NCI-H187 treated with DMSO at 0.1 percent for 48 hours (cell line): ENCODE measurements at regions not wholly inside any gene's neighbourhood (a gene's known extent, or its start where the extent isn't known, plus 50 kb on each side); places are given as distances from the start of the nearest gene placed in this dataset.

Experiments used
- DNase-seq: peaks from one replicate; lab custom pipeline; 2025; lab: John Stamatoyannopoulos, UW

DNA sequence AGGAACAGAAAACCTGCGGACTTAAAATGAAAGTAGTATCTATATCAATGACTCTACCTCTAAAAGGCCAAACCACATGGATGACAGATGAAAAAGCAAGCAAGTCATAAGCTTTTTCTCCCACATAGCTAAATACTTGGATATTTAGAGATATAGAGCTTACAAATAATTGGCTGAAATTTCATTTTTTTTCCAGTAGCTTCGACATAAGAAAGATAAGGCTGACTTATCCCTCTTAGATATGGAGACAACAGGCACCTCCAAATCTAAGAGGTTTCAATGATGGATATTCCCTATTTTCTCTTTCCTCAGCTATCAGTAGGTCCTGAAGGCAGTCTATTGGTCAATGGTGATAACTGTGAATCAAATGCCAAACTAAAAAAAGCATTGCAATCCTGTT lies 460.3 kb downstream of the MEIS1 start:
- DNase-seq: no peak

DNA sequence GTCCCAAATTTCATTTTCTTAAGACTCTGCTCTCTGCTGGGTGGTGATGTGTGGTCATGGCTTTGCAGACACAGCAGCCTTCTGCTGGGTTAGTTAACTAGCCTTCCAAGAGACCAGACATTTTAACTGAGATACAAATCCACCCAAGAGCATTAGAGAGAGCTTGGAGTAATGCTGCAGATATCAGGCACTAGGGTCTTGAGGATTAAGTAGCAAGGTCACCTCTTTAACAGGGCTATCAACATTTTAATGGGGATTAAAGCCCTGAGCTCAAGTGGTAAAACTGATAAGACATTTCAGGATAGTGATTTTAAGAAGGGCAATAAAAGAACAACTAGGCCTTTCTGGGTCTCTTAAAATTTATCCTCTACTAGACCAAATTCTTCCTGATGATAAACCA lies 461.2 kb downstream of the MEIS1 start:
- no peak for DNase-seq

DNA sequence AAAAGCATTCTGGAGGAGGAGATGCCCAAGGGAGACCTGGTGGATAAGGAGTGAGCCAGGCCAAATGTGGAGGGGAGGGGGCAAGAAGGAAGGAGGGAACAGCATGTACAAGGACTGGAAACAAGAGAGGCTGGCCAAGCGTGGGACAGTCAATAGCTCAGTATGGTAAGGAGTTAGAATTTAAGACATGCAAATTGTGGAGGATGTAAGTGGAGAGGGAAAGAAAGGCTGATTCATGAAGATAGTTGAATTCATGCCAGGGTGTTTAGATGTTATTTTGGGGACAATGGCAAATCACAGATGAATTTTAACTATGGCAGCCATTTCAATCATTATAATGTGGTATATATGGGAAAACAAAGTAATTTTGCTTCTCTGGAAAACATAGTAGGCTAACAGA lies 462.3 kb downstream of the MEIS1 start:
- DNase-seq: no peak

DNA sequence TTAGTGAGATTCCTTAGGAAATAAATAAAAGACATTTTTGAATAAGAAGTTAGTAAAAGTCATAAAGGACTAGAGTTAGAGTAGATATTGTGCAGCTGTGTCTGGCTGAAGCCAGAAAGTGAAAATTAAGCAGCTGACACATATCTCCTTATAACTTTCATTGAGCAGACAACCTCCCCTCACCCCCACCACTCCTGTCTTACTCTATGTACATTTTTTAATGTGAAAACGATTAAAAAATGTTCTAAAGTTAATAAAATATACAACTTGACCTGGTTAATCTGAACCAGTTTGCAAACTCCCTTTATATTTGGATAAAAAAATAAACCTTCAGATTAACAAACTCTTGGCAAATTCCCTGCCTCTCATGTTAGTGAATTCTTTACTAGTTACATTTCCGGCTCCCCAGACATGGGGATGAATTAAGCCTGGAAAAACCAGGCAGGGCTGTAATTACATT lies 462.8 kb downstream of the MEIS1 start:
- no peak for DNase-seq

DNA sequence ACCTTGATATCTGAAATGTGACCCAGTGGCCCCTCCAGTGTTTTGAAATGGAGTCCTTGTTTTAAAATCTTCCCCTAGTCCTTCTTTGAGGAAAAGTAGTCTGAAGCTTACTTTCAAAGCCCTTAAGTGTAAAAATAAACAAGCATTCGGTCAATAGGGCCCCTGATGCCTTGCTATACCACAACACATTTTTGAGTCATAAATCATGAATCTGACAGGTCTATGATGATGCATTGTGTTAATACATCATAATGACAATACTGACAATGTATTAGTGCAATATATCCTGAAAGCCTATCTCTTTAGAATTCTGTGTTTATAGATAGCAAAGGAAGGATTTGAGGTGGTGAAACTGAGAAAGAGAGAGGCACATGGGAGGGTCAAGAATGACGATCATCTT lies 464.2 kb downstream of the MEIS1 start:
- no peak for DNase-seq

DNA sequence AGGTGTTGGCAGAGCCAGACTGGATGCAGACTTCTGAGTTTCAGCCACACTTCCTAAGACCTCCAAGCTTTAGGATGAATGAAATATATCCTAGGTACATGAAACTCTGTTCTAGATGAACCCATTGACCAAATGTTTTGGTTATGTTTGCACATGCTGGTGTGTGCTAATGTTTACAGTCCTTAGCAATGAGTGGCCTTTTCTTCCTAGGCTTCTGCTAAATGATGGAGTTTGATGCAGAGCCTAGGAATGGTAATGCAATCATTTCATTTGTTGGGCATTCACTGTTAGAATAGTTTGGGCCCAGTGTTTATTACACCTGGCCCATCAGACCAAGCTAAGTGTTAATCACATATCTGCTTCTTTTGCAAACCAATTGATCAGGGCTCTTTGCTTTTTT lies 464.7 kb downstream of the MEIS1 start:
- DNase-seq: no peak

DNA sequence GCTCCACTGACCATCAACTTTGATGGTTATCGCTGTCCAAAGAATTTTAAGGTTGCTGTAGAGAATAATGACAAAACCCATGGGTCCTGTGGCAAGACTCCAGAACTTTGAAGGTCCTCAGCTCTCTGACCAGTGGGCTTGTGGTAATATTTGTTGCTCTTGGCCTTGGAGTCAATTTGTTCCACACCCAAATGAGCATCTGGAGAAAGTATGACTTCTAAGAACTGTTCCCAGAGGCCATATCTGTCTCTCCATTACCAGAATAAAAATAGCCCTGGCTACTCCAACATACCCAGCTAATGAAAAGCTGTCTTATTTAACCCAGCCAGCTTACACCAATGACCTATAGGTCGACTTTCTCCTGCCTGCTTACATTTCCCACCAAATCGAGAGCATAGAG lies 466.4 kb downstream of the MEIS1 start:
- no peak for DNase-seq

DNA sequence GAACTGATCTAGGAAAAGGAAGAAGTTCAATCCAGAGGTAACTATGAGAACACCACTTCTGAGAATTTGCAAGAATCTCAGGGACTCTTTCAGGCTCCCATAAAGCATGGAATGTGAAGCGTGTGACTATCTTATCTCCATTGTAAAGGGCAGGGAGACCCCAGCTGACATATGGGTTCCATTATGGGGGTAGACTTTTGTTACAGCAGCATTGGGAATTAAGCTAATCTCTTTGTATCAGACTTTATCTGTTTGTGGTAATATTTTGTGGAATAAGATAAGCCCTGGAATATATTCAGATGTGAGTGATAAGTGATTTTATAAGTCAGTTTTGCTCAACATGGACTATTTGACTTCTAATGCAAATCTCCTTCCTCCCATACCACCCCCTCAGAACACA lies 468.3 kb downstream of the MEIS1 start:
- no peak for DNase-seq

DNA sequence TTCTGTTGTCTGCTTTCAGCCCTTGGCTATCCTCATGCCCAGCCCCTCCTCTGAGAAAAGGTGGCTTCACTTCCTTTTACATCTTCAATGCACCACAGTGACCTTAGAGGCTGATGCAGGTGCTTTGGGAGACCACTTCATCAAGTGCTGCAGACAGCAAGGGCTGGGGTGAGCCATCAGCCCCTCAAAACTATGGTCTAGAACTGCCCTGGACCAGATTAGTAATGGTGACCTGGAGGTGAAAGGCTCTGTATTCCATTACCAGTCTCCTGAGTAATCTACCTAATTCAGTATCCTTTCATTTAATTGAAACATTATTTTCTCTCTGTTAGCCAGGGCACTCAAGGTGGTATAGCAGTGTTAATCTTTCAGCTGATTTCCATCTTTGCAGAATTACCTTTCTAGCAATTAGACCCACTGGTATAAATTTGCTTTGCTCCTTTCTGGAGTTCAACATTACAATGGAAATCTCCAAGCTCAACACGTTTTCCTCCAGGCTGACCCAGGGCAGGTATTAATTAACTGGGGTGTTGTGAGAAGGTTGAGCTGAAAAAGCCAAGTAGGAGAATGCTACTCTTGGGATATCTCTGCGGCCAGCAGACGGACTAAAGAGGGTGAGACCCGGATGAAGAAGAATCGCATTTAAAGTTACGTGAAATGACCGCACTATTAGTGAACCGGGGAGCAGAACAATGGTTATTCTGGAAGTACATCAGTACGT lies 469.0 kb downstream of the MEIS1 start:
- DNase-seq: no peak

DNA sequence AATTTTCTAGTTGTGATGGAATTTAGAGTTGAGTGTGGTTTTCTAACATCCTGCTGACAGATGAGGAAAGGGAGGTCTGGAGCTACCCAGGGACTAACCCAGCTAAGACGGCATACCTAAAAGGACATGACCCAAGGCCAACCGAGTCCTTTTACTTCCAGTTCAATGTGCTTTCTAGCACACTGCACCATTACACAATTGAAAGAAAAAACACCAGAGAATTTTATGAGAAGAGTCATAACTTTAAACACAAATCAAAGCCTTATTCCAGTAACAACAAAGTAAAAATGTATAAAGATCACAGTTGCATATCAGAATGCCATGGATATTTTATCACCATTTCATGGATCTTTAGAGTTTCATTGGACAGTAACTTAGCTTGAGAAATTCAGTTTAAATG lies 480.3 kb downstream of the MEIS1 start:
- DNase-seq: no peak

DNA sequence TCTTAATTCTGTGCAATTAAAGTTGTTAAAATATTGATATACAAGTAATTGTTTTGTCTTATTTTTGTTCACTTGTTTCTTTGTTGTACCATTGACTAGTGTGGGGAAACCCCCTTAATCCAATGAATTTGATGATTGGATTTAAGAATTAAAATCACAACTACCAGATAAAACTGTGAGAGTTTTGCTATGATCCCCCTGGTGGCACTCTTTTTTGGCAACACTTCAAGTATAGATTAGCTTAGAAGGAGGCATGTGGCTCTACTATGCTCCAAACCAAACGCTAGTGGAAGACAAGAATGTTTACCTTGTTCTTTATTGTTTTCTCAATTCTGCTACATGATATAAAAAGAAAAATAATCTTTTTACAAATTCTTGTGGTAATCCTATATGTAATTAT lies 477.8 kb upstream of the ETAA1 start:
- no peak for DNase-seq

DNA sequence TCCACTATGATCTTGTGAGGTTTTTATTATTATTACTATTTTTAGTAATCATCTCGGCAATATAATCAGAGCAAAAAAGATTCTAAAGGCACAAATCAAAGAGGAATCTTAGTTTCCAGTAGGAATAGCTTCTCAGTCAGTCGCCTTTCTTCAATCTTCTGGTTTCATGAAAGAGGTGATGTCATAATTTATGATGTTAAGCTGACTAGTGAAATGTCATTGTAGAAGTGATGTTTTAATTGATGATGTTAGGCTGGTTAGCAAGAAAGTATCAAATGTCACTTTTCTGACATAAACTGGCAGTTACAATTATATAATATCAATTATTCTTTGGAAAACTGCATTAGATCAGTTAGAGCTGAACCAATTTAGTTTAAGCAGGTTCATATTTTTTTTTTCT lies 476.7 kb upstream of the ETAA1 start:
- no peak for DNase-seq

DNA sequence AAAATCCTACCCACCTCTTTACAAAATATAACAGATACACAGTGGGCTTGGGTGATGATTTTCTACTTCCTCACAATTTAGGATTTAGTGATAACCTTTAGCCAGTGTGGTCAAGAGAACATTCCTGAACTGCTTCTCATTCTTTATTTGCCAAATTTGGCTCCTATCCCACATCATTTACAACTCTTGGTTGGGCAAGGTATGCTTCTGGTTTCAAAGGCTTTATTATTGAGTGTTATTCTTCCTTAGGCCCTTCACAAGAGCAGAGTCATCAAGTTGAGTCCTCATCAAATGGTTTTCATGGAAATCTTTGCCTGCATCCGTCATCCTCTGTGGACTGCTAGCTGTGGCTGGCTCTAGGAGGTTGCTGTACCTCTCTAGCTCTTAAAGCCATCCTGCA lies 472.0 kb upstream of the ETAA1 start:
- DNase-seq: no peak

DNA sequence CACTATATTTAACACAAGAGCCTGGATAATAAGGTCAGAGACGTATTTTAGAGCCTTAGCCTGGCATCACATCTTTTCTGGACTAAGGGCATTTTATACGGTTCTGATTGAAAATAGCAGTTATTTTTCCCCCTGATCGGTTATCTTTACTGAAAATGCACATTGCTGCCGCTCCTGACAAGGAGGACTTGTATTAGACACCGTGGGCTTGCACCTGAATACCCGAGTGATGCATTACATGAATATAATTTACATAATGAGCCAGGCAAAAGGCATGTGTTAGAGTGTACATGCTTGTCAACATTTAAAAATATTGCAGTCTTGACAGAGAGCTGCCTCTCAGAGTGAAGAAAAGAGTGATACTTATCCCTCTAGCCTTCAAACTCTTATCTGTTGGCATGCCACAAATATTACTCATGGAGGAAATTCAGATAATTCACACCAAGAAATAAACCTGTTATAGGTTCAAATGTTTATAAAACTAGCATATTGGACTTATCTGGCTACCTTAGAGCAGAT lies 470.5 kb upstream of the ETAA1 start:
- DNase-seq: no peak

DNA sequence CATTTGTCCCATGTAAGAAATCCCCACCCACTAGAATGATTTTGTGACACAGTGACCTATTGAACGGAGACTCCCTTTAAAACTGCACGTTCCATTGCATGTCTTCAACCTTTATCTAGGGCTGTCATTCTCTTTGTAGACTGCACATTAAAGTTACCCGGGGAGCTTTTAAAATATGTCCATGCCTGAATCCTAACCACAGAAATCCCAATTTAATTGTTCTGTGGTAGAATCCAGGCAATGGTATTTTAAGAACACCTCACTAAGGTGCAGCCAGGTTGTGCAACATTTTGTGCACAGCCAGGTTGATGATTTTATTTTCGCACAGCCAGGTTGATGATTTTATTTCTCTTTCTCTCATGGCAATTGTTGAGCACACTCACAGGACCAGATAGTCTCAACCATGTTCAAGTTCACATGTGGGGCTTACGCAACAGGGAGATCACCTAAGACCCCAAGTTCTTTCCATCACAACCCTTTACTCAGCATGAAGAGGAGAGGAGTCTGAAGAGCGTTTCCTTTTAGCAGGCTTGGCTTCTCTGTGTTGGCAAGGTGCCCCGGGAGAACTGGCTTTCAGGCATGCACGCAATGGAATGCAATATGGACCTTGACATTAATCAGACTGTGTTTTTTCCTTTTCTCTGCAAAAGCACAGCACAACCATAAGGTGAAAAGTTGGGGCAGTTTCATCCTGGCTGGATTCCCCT lies 467.3 kb upstream of the ETAA1 start:
- DNase-seq: no peak

DNA sequence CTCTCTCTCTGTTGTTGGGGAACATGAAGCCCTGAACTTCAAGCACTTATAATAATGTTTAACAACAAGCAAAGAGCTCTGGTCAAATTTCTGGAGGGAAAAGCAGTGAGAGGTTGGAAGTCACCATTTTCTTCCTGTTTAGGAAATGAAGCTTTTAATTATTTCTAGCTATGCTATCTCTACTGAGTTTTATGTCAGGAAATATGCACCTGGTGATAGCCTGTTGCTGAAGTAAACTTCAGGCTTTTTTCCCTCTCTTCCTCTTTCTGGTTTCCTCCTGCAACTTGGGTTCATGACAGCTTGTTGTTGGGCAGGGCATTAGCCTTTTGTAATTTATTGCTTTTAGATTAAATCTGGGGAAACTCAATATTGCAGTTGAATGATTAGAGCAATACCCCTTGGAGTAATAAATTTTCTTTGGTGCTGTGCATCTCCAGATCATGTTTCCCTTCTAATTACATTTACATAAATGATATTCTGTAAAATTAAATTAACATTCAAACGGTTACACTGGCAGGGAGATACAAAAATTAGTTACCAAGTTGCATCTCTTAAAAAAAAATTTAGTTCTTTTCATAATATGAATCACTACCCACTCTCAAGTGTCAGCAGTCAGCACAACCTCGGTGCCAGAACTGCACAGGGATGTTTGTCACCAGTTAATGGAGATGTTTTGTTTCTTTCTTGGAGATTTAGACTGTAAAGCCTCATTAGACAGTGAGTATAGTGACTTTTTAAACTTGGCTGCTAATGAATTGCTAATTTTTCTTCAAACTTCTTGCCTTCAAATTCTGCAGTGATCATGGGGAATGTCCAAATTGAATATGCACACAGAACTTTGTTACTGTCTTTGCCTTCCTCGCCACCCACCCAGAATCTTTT lies 466.6 kb upstream of the ETAA1 start:
- no peak for DNase-seq

DNA sequence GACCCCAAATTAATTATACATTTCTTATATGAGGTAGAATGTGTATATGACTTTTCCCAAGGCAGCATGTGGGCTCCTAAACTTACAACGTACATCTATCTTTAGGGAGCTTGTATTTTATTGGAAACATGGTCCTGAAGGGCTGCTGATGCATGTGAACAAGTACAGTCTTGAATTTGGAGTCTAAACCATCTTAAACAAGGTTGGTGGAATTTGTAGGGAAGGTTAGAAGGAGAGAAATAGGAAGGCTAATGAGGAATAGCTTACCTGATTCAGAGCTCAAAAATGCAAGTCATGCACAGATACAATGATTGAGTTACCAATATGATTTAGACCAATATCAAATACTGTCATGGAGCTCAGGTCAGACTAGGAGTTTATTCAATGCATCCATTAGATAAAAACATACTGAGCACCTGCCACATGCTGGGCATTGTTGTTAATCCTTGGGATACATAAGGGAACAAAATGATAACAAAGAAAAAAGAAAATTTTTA lies 458.6 kb upstream of the ETAA1 start:
- DNase-seq: no peak

DNA sequence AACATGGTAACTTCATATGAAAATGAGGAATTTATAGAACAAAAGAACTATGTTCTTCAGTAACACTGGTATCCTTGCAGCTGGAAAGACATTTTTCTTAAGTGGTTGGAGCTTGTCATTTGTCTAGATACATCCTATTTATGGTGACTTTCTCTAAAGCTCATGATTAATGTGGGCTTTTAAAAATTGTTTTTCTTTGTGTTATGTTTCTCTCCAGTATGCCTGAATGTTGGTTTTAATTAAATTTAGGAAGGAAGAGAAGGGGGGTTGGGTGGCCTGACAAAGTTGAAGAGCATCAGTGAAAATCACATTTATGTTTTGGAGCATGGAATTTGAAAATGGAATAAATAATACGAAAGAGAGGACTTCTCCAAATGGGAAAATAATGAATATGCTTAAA lies 457.1 kb upstream of the ETAA1 start:
- DNase-seq: no peak

DNA sequence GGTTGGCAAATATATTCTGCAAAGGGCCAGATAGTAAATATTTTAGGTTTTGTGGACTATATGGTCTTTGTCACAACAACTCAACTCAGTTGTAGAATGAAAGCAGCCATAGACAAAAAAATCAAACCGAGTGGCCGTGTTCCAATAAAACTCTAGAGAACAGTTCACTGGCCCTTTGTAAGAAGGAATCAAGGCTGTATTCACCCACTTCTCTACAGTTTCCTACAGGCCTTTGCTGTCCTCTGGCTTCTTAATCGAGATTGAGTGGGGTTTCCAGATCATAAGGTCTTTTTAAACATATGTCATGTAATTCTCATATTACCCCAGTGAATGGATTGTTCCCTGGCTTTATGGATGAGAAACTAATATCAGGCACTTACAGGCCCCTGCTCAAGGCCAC lies 448.9 kb upstream of the ETAA1 start:
- DNase-seq: no peak

DNA sequence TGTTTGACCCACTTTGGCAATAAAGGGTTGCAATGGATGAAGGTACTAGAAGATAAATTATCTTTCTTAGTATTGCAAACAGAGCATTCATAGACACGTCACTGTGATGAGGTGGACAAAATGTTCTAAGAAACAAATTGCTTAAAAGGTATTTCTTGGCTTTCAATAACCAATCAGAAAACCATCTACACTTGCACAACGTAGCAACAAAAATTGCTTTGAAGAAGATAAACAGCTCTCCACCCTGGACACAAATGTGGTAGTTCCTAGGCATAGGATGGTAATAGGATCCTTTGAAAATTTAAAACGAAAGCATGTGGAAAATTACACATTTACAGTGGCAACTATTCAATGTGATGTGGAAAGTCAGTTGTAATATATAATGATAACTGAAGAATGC lies 439.9 kb upstream of the ETAA1 start:
- DNase-seq: no peak

DNA sequence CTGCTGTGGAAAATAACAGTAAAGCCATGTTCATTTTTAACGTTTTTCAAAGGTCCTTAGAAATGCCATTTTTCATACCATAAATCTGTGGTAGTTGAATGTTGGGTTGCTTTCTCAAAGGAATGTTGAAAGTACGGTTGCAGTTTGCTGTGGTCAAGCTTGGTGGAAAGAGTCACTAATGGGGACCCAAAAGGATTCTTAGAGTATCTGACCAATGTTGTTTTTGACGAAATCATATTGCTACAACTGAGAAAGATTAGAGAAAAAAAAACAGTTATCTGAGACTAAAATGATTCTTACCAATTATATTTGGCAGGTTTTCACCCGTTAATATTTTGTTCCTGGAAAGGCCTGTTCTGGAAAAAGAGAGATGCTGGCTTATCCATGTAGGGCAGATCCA lies 439.5 kb upstream of the ETAA1 start:
- no peak for DNase-seq

DNA sequence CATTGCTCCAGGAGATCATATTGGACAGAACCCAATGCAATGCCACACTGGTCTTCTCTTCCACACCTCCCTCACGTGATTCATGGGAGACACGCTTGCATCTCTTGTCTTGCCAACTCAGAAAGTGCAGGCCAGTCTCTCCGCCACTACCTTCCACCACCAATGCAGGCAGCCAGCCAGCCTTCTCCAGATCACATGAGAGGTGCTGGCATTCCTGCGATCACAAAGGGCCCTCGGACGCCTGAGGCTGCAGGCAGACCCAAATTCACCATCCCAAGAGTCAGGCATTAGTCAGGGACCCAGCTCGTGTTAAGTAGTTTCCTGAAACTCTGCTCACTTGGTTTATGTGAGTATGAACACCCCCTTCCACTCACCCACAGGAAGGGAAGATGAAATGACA lies 437.0 kb upstream of the ETAA1 start:
- DNase-seq: no peak

DNA sequence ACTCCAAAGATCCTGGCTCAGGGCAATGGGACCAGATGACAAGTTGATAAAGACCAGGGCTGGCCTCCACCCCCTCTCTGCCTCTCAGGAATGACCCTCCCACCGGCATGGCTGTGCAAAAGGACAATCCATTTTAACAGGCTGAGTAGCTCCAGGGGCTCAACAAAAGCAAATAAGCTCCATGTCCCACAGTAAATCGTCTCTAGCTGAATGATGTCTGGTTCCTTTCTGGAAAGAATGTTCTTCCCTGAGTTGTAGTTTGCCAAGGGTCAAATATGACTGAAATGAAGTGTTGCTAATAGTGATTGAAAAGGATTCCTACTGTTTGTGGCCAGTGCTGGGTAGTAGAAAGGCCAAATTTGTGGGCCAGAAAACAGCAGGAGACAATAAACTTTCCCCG lies 434.4 kb upstream of the ETAA1 start:
- no peak for DNase-seq
